Esophagus muscularis mucosa (tissue), 4 donors: ENCODE measurements at regions not wholly inside any gene's neighbourhood (a gene's known extent, or its start where the extent isn't known, plus 50 kb on each side); places are given as distances from the start of the nearest gene placed in this dataset.
"Not testable (repeated sequence)": the region's sequence is repeated elsewhere in the genome, so short reads cannot be mapped to it uniquely, and the experiment has no call there.

Experiments used
- DNase-seq: peaks from one replicate; pipeline ENCODE4 v3.0.0-alpha.2; 2017; ENCODE audit errors: extremely low spot score
- H3K27ac ChIP-seq, 4 donors: fragments of 200-600 bp; sonication (generic); replicated peaks in 1 of 4; 1 replicate in 3 of 4; 2 replicates in 1 of 4; pipeline ENCODE4 v1.5.1; 2016 to 2019; ENCODE audit warnings: mild to moderate bottlenecking in 1 of 4
- H3K27me3 ChIP-seq, 4 donors: fragments of 200-600 bp; sonication (generic); one replicate each; pipeline versions ENCODE4 v1.5.1 to v1.6.0; 2016 to 2019
- H3K36me3 ChIP-seq, 4 donors: fragments of 200-600 bp; sonication (generic); one replicate each; pipeline ENCODE4 v1.5.1; 2016 to 2019
- H3K4me1 ChIP-seq, 4 donors: fragments of 200-600 bp; sonication (generic); one replicate each; pipeline ENCODE4 v1.5.1; 2016 to 2019
- H3K4me3 ChIP-seq, 4 donors: fragments of 200-600 bp; sonication (generic); 1 replicate in 2 of 4; 2 replicates in 2 of 4; pipeline ENCODE4 v1.5.1; 2016 to 2019; ENCODE audit warnings: mild to moderate bottlenecking in 4 of 4, moderate library complexity in 1 of 4
- H3K9me3 ChIP-seq, 4 donors: fragments of 200-600 bp; sonication (generic); 1 replicate in 3 of 4; 2 replicates in 1 of 4; pipeline ENCODE4 v1.5.1; 2016 to 2019
- CTCF ChIP-seq, 3 experiments: fragments of 200-600 bp in 2 of 3; fragments of 450-650 bp in 1 of 3; sonication (generic) in 2 of 3; IDR thresholded peaks; one replicate each; pipeline ENCODE4 v1.5.1; 2017 to 2019; ENCODE audit warnings: antibody characterized with exemption in 3 of 3, mild to moderate bottlenecking in 2 of 3, moderate library complexity in 1 of 3
- EP300 ChIP-seq: sonication (generic); formaldehyde crosslinking; IDR thresholded peaks from one replicate; pipeline ENCODE4 v1.6.1; 2017; ENCODE audit warnings: antibody characterized with exemption
- POLR2A ChIP-seq: fragments of 450-650 bp; IDR thresholded peaks from one replicate; pipeline ENCODE4 v1.6.1; 2017; ENCODE audit warnings: antibody characterized with exemption, moderate library complexity, mild to moderate bottlenecking, low read depth
- POLR2AphosphoS5 ChIP-seq, 2 donors: sonication (generic); formaldehyde crosslinking; IDR thresholded peaks; one replicate each; pipeline ENCODE4 v1.6.1; 2017; ENCODE audit warnings: antibody characterized with exemption in 2 of 2
- WGBS: methylation state at CpG from one replicate; pipeline ENCODE4 v1.1.5; 2018; 5-methylcytosine and 5-hydroxymethylcytosine counted together
- intact Hi-C: fragments of 100-400 bp; cut with DNase I; formaldehyde crosslinking; loops from one replicate; pipeline ENCODE4 v1.15.1; 2023

DNA sequence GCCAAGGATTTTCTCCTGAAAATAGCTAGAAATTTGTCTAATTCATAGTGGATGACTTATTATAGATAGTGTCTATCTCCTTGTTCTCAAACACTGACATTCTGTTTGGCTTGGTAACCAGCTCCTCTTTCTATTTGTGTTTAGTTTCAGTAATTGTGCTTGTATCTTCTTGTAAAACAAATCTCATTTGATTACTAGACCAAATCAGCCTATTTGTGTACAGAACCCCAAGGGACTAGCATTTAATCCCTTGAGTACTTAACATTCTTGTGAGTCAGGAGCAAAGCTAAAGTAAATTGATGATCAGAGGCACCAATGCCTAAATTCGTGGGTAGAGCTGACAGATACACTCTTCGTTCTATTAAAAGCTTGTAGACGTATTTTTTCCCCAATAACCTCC lies 306.5 kb upstream of the SLITRK3 start:
- WGBS, result 43% methylated on average over 3 of the region's 3 CpGs

GRCh38 chr3:165498742-165499141 lies 302.6 kb upstream of the SLITRK3 start:
- intact Hi-C loops, H3K9me3 ChIP-seq, DNase-seq, H3K4me3 ChIP-seq, H3K27ac ChIP-seq, H3K27me3 ChIP-seq, H3K36me3 ChIP-seq: not testable (repeated sequence)
- peaks cover 0 to 15% (median 10%) of the 10 kb centered on the region in 4 donors for H3K4me1 ChIP-seq
- 86% methylated on average over 4 of the region's 4 CpGs for WGBS

More for the DNA sequence above, 306.5 kb upstream of the SLITRK3 start:
- intact Hi-C loops, result no loop called here
- peaks cover 0 to 16% (median 12%) of the 10 kb centered on the region in 4 donors for H3K4me1 ChIP-seq
- H3K36me3 ChIP-seq, result no peaks in the 10 kb centered on the region
- TF ChIP-seq EP300 (no peak), CTCF (IDR thresholded peaks at IDR 0.05) (no peak), POLR2A (no peak), POLR2AphosphoS5 (IDR thresholded peaks at IDR 0.05) (no peak)
- H3K27me3 ChIP-seq, result no peaks in the 10 kb centered on the region
- H3K27ac ChIP-seq, result no peak overlapping the region
- H3K9me3 ChIP-seq, result peaks cover 0 to 8% (median 3%) of the 10 kb centered on the region in 4 donors
- H3K4me3 ChIP-seq, result no peak overlapping the region
- DNase-seq, result no peak

DNA sequence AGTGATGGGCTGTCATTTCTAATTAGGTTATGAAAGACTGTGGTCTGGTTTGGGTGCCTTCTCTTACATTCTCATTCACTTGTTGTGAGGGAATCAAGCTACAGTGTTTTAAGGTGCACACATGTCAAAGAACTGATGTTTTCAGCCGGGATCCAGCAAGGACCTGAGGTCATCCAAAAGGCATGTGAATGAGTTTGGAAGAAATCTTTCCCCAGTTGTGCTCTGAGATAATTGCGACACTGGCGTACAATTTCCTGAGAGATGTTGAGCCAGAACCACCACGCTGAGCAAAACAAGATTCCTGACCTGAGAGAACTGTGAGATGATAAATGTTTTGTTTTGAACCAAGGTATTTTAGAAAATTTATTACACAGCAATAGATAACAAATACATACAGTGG lies 295.3 kb upstream of the SLITRK3 start:
- Histone ChIP-seq H3K27ac (peak overlapping the region in 2 of 4 donors; percentile 13 to 18), H3K27me3 (no peaks in the 10 kb centered on the region), H3K36me3 (no peaks in the 10 kb centered on the region), H3K4me1 (peaks cover 0 to 9% (median 0%) of the 10 kb centered on the region in 4 donors), H3K4me3 (no peak overlapping the region), H3K9me3 (no peaks in the 10 kb centered on the region)
- DNase-seq, result no peak
- no peak for TF ChIP-seq EP300
- TF ChIP-seq POLR2A, result no peak
- TF ChIP-seq POLR2AphosphoS5 (IDR thresholded peaks at IDR 0.05), result no peak
- no peak for TF ChIP-seq CTCF (IDR thresholded peaks at IDR 0.05)
- WGBS, result 68% methylated on average over 4 of the region's 4 CpGs
- intact Hi-C loops, result no loop called here

- Histone ChIP-seq H3K4me3 (no peak overlapping the region), H3K9me3 (peaks cover 0 to 13% (median 5%) of the 10 kb centered on the region in 4 donors), H3K4me1 (no peaks in the 10 kb centered on the region), H3K27ac (no peak overlapping the region), H3K27me3 (no peaks in the 10 kb centered on the region), H3K36me3 (no peaks in the 10 kb centered on the region)
- no peak for DNase-seq
- intact Hi-C loops, result no loop called here
- WGBS, result 93% methylated on average over 4 of the region's 4 CpGs
- no peak for TF ChIP-seq POLR2AphosphoS5 (IDR thresholded peaks at IDR 0.05)
- TF ChIP-seq CTCF (IDR thresholded peaks at IDR 0.05), result no peak
- TF ChIP-seq EP300, result no peak
- no peak for TF ChIP-seq POLR2A
Measured at GRCh38 chr3:165476399-165477060, 280.3 kb upstream of the SLITRK3 start.

DNA sequence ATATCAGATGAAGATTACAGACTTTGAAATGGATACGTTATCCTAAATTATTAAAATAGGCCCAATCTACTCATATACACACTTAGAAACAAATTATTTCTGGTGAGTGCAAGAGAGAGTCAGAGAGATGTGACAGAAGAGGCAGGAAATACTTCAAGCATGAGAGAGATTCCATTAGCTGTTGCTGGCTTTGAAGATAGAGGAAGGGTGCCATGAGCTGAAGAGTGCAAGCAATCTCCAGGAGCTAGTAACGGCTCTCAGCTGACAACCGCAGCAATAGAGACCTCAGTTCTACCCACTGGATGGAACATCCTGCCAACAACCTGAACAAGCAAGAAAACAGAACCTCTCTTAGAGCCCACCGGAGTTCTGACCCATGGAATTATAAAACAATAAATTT lies 270.7 kb upstream of the SLITRK3 start:
- peak overlapping the region in 1 of 4 donors; percentile 25 for H3K27ac ChIP-seq
- peaks cover 0 to 52% (median 46%) of the 10 kb centered on the region in 4 donors for H3K4me1 ChIP-seq
- H3K36me3 ChIP-seq, result no peaks in the 10 kb centered on the region
- intact Hi-C loops, result no loop called here
- H3K4me3 ChIP-seq, result no peak overlapping the region
- TF ChIP-seq CTCF (IDR thresholded peaks at IDR 0.05) (no peak), POLR2AphosphoS5 (IDR thresholded peaks at IDR 0.05) (no peak), EP300 (no peak), POLR2A (no peak)
- H3K9me3 ChIP-seq, result no peaks in the 10 kb centered on the region
- DNase-seq, result no peak
- no peaks in the 10 kb centered on the region for H3K27me3 ChIP-seq
- 58% methylated on average over 4 of the region's 4 CpGs for WGBS
